H1 (cell line): ENCODE measurements at regions not wholly inside any gene's neighbourhood (a gene's known extent, or its start where the extent isn't known, plus 50 kb on each side); places are given as distances from the start of the nearest gene placed in this dataset.

ENCODE experiments used
- CTCF ChIA-PET: fragments of 300-600 bp; sonication (Branson Sonifier 250); formaldehyde crosslinking; loops from one replicate; lab custom pipeline; 2021; ENCODE audit not compliant: partially characterized antibody; lab: Charles Lee
- POLR2A ChIA-PET: fragments of 300-600 bp; sonication (Branson Sonifier 250); formaldehyde crosslinking; loops from one replicate; lab custom pipeline; 2021; ENCODE audit warnings: inconsistent platforms; ENCODE audit not compliant: partially characterized antibody; lab: Charles Lee
- DNase-seq, 2 experiments: peaks; one replicate each; pipeline versions ENCODE4 v3.0.0 to v3.0.0-alpha.2; 2010 to 2022; ENCODE audit warnings: low spot score in 2 of 2, low read depth in 1 of 2, mixed read lengths in 1 of 2
- FAIRE-seq: peaks from 2 replicates; lab custom pipeline; 2011; peaks lifted over from hg19 to GRCh38; lab: Jason Lieb, UNC
- H2AFZ ChIP-seq: 2 replicates; pipeline ENCODE4 v1.8.1; 2012; ENCODE audit warnings: low read length, inconsistent platforms
- H2AK5ac ChIP-seq: 2 replicates; pipeline ENCODE4 v1.6.1; 2013; ENCODE audit warnings: low read depth, low read length
- H2BK120ac ChIP-seq: replicated peaks from 2 replicates; pipeline ENCODE3; 2013; ENCODE audit warnings: low read depth, low read length, inconsistent platforms
- H2BK12ac ChIP-seq: 2 replicates; pipeline ENCODE4 v1.6.1; 2013; ENCODE audit warnings: low read depth, low read length
- H2BK15ac ChIP-seq: 2 replicates; pipeline ENCODE4 v1.6.1; 2013; ENCODE audit warnings: low read length
- H2BK20ac ChIP-seq: 2 replicates; pipeline ENCODE4 v1.6.1; 2013; ENCODE audit warnings: low read length
- H2BK5ac ChIP-seq: 2 replicates; pipeline ENCODE4 v1.6.1; 2013; ENCODE audit warnings: low read depth, low read length
- H3K14ac ChIP-seq: 2 replicates; pipeline ENCODE4 v1.6.1; 2013; ENCODE audit warnings: inconsistent platforms; ENCODE audit not compliant: insufficient read length
- H3K18ac ChIP-seq: 2 replicates; pipeline ENCODE4 v1.6.1; 2013; ENCODE audit warnings: low read length; ENCODE audit errors: extremely low read depth
- H3K23ac ChIP-seq: 2 replicates; pipeline ENCODE4 v1.6.1; 2013; ENCODE audit warnings: inconsistent platforms; ENCODE audit not compliant: insufficient read length
- H3K23me2 ChIP-seq: 2 replicates; pipeline ENCODE4 v1.6.1; 2013; ENCODE audit warnings: low read depth, low read length
- H3K27ac ChIP-seq: 2 replicates; pipeline ENCODE4 v1.6.1; 2011; ENCODE audit warnings: low read depth, low read length, inconsistent platforms
- H3K27me3 ChIP-seq, 4 experiments: replicated peaks in 1 of 4; 1 replicate in 1 of 4; 2 replicates in 3 of 4; pipeline versions ENCODE4 v1.6.1 to v1.8.1; 2011 to 2013; ENCODE audit warnings: low read length in 3 of 4, mild to moderate bottlenecking in 3 of 4, inconsistent platforms in 2 of 4, mixed read lengths in 2 of 4, moderate library complexity in 1 of 4; ENCODE audit not compliant: control insufficient read depth in 3 of 4, insufficient read depth in 3 of 4; ENCODE audit errors: extremely low read depth in 1 of 4
- H3K36me3 ChIP-seq, 4 experiments: 2 replicates each; pipeline versions ENCODE4 v1.6.1 to v1.8.1; 2011 to 2013; ENCODE audit warnings: mild to moderate bottlenecking in 4 of 4, low read length in 3 of 4, moderate library complexity in 2 of 4, control low read depth in 1 of 4, inconsistent platforms in 1 of 4; ENCODE audit not compliant: insufficient read depth in 4 of 4, control insufficient read depth in 2 of 4
- H3K4ac ChIP-seq: replicated peaks from 2 replicates; pipeline ENCODE3; 2013; ENCODE audit warnings: low read length, low read depth, mixed read lengths, inconsistent platforms; ENCODE audit not compliant: insufficient read length
- H3K4me1 ChIP-seq, 4 experiments: replicated peaks in 1 of 4; 1 replicate in 1 of 4; 2 replicates in 3 of 4; pipeline versions ENCODE4 v1.6.1 to v1.8.1; 2011 to 2013; ENCODE audit warnings: low read length in 3 of 4, inconsistent platforms in 2 of 4, mixed read lengths in 1 of 4; ENCODE audit not compliant: insufficient read depth in 4 of 4, control insufficient read depth in 3 of 4
- H3K4me2 ChIP-seq, 2 experiments: 2 replicates each; pipeline versions ENCODE4 v1.6.1 to v1.8.1; 2011 to 2013; ENCODE audit warnings: low read depth in 2 of 2, low read length in 2 of 2, control low read depth in 1 of 2, inconsistent platforms in 1 of 2, mild to moderate bottlenecking in 1 of 2; ENCODE audit not compliant: insufficient read depth in 1 of 2
- H3K4me3 ChIP-seq, 4 experiments: fragments of 200-600, 300-600 bp in 1 of 4; sonication (generic), shearing (Covaris generic), sonication (Bioruptor Twin) in 1 of 4; 2 replicates each; pipeline versions ENCODE4 v1.5.1 to v1.8.1; 2011 to 2016; ENCODE audit warnings: low read length in 4 of 4, low read depth in 3 of 4, control low read depth in 2 of 4, inconsistent platforms in 2 of 4, mild to moderate bottlenecking in 2 of 4, mixed read lengths in 1 of 4, moderate library complexity in 1 of 4; ENCODE audit not compliant: insufficient read depth in 2 of 4; ENCODE audit errors: extremely low read depth in 1 of 4
- H3K56ac ChIP-seq: replicated peaks from 2 replicates; pipeline ENCODE3; 2013; ENCODE audit warnings: low read depth, mild to moderate bottlenecking, mixed read lengths, low read length, inconsistent platforms; ENCODE audit not compliant: insufficient read length
- H3K79me1 ChIP-seq: 2 replicates; pipeline ENCODE4 v1.6.1; 2013; ENCODE audit warnings: low read depth, low read length, control low read depth
- H3K79me2 ChIP-seq, 2 experiments: 2 replicates each; pipeline versions ENCODE4 v1.6.1 to v1.8.1; 2012 to 2013; ENCODE audit warnings: low read length in 2 of 2, mild to moderate bottlenecking in 2 of 2, inconsistent platforms in 1 of 2; ENCODE audit not compliant: insufficient read depth in 2 of 2, control insufficient read depth in 1 of 2
- H3K9ac ChIP-seq, 4 experiments: replicated peaks in 1 of 4; 1 replicate in 1 of 4; 2 replicates in 3 of 4; pipeline versions ENCODE4 v1.6.1 to v1.8.1; 2011 to 2013; ENCODE audit warnings: low read depth in 3 of 4, low read length in 3 of 4, control low read depth in 2 of 4, mild to moderate bottlenecking in 2 of 4, moderate library complexity in 2 of 4, inconsistent platforms in 1 of 4; ENCODE audit errors: extremely low read depth in 1 of 4
- H3K9me3 ChIP-seq, 2 experiments: 2 replicates each; pipeline versions ENCODE4 v1.6.1 to v1.8.1; 2012 to 2013; ENCODE audit warnings: mild to moderate bottlenecking in 2 of 2, moderate library complexity in 2 of 2, control low read depth in 1 of 2, inconsistent platforms in 1 of 2, low read depth in 1 of 2, low read length in 1 of 2, mixed read lengths in 1 of 2; ENCODE audit not compliant: insufficient read depth in 2 of 2
- H4K20me1 ChIP-seq, 2 experiments: replicated peaks in 1 of 2; 2 replicates each; pipeline versions ENCODE3 to v1.8.1; 2011 to 2013; ENCODE audit warnings: inconsistent platforms in 2 of 2, low read length in 2 of 2, mild to moderate bottlenecking in 1 of 2; ENCODE audit not compliant: insufficient read depth in 2 of 2, control insufficient read depth in 1 of 2
- H4K5ac ChIP-seq: 2 replicates; pipeline ENCODE4 v1.6.1; 2013; ENCODE audit warnings: low read length, low read depth, mixed read lengths, inconsistent platforms; ENCODE audit not compliant: insufficient read length
- H4K8ac ChIP-seq: 2 replicates; pipeline ENCODE4 v1.8.0; 2013; ENCODE audit warnings: mild to moderate bottlenecking, moderate library complexity, low read length, inconsistent platforms; ENCODE audit not compliant: insufficient read depth; ENCODE audit errors: extremely low read depth
- H4K91ac ChIP-seq: replicated peaks from 2 replicates; pipeline ENCODE3; 2013; ENCODE audit warnings: low read length, mixed read lengths, inconsistent platforms; ENCODE audit not compliant: insufficient read length
- BCL11A ChIP-seq, 2 experiments: IDR thresholded peaks; one replicate each; pipeline ENCODE4 v1.6.1; 2011; ENCODE audit warnings: low read depth in 2 of 2, low read length in 2 of 2, mild to moderate bottlenecking in 2 of 2
- CREB1 ChIP-seq: IDR thresholded peaks from 2 replicates; pipeline ENCODE4 v1.6.1; 2012; ENCODE audit warnings: inconsistent platforms
- CTCF ChIP-seq, 3 experiments: IDR thresholded peaks; 1 replicate in 2 of 3; 2 replicates in 1 of 3; pipeline versions ENCODE4 v1.5.1 to v1.6.1; 2011; ENCODE audit warnings: low read length in 3 of 3, mild to moderate bottlenecking in 3 of 3, inconsistent platforms in 2 of 3, low read depth in 1 of 3, moderate library complexity in 1 of 3; ENCODE audit not compliant: insufficient read depth in 1 of 3; ENCODE audit errors: control extremely low read depth in 1 of 3
- HDAC6 ChIP-seq: IDR thresholded peaks from one replicate; pipeline ENCODE4 v1.7.1; 2012; ENCODE audit warnings: low read depth, mild to moderate bottlenecking, inconsistent platforms, low read length, moderate library complexity
- MAX ChIP-seq: IDR thresholded peaks from 2 replicates; pipeline ENCODE4 v1.6.1; 2012; ENCODE audit warnings: inconsistent platforms
- POLR2AphosphoS5 ChIP-seq: IDR thresholded peaks from 2 replicates; pipeline ENCODE4 v1.6.1; 2011; ENCODE audit warnings: low read depth, low read length
- POU5F1 ChIP-seq: IDR thresholded peaks from 2 replicates; pipeline ENCODE4 v1.6.1; 2011; ENCODE audit warnings: low read depth, mild to moderate bottlenecking, low read length, moderate library complexity
- RFX5 ChIP-seq: IDR thresholded peaks from 2 replicates; pipeline ENCODE4 v1.6.1; 2011; ENCODE audit warnings: low read depth, low read length, improper control_type of control experiment, borderline replicate concordance
- TAF1 ChIP-seq: IDR thresholded peaks from 2 replicates; pipeline ENCODE4 v1.6.1; 2011; ENCODE audit warnings: mild to moderate bottlenecking, low read depth, low read length
- TAF7 ChIP-seq: optimal IDR thresholded peaks from 2 replicates; pipeline ENCODE3; 2011; ENCODE audit warnings: low read depth, mild to moderate bottlenecking, inconsistent platforms, low read length, moderate library complexity, borderline replicate concordance
- ZNF274 ChIP-seq: IDR thresholded peaks from 2 replicates; pipeline ENCODE4 v1.7.0; 2012; ENCODE audit warnings: low read length, borderline replicate concordance; ENCODE audit errors: extremely low read depth
- WGBS, 2 experiments: shearing (Covaris generic) in 1 of 2; methylation state at CpG; one replicate each; pipeline versions ENCODE4 v1.1.6 to v1.1.7; 2013 to 2015; ENCODE audit warnings: low lambda C conversion rate in 2 of 2, mixed read lengths in 2 of 2, inconsistent platforms in 1 of 2, low coverage in 1 of 2, missing lambda C conversion rate in 1 of 2; ENCODE audit not compliant: insufficient replicate concordance in 2 of 2, insufficient coverage in 1 of 2, insufficient read length in 1 of 2; ENCODE audit errors: extremely low coverage in 1 of 2, missing lambda C conversion rate in 1 of 2; 5-methylcytosine and 5-hydroxymethylcytosine counted together

GRCh38 chr16:64307431-64307830 is 814.4 kb downstream of the CDH11 start (continued):
- TF ChIP-seq TAF7: no peak

GRCh38 chr16:64305663-64306062 is 816.2 kb downstream of the CDH11 start:
- WGBS, 2 experiments: 100% methylated on average over 1 of the region's 1 CpG; no CpG with 5 or more reads in 1 of the 2 experiments
- no peaks in the 10 kb centered on the region for H3K4me1 ChIP-seq
- TF ChIP-seq CREB1: no peak
- TF ChIP-seq CTCF (IDR thresholded peaks at IDR 0.05; ENCODE audit: control extremely low read depth in 1 of 3, insufficient read depth in 1 of 3, low read depth in 1 of 3, low read length in 3 of 3): no peak
- TF ChIP-seq TAF1: no peak
- TF ChIP-seq POU5F1: no peak
- TF ChIP-seq MAX: no peak
- no peak for TF ChIP-seq RFX5
- TF ChIP-seq ZNF274: no peak
- no peak for TF ChIP-seq POLR2AphosphoS5
- no peak for TF ChIP-seq HDAC6
- TF ChIP-seq BCL11A (IDR thresholded peaks at IDR 0.05; ENCODE audit: low read depth in 2 of 2, low read length in 2 of 2): no peak

More at GRCh38 chr16:64305663-64306062, 816.2 kb downstream of the CDH11 start:
- Histone ChIP-seq H2AK5ac (no peak overlapping the region), H3K23me2 (no peaks in the 10 kb centered on the region), H2BK12ac (no peak overlapping the region), H3K27me3 (no peaks in the 10 kb centered on the region), H4K91ac (no peak overlapping the region), H3K18ac (no peak overlapping the region), H3K56ac (no peak overlapping the region), H4K8ac (no peak overlapping the region), H3K36me3 (no peaks in the 10 kb centered on the region), H3K14ac (no peak overlapping the region), H3K4me3 (no peak overlapping the region), H4K5ac (no peak overlapping the region), H3K27ac (no peak overlapping the region), H2BK20ac (no peak overlapping the region), H3K4ac (no peak overlapping the region), H2BK15ac (no peak overlapping the region), H2BK5ac (no peak overlapping the region), H3K79me2 (no peaks in the 10 kb centered on the region), H3K79me1 (no peaks in the 10 kb centered on the region), H2AFZ (no peak overlapping the region), H3K23ac (no peak overlapping the region), H4K20me1 (no peaks in the 10 kb centered on the region), H3K9me3 (peaks cover 0 to 2% of the 10 kb centered on the region in 2 experiments; a peak in 1 of 4 replicates), H3K4me2 (no peak overlapping the region), H3K9ac (no peak overlapping the region), H2BK120ac (no peak overlapping the region)
- DNase-seq: no peak
- FAIRE-seq: no peak
- ChIA-PET CTCF (no interaction called here), POLR2A (no interaction called here)
